ENCODE measurements at regions not wholly inside any gene's neighbourhood (a gene's known extent, or its start where the extent isn't known, plus 50 kb on each side); places are given as distances from the start of the nearest gene placed in this dataset.

DNA sequence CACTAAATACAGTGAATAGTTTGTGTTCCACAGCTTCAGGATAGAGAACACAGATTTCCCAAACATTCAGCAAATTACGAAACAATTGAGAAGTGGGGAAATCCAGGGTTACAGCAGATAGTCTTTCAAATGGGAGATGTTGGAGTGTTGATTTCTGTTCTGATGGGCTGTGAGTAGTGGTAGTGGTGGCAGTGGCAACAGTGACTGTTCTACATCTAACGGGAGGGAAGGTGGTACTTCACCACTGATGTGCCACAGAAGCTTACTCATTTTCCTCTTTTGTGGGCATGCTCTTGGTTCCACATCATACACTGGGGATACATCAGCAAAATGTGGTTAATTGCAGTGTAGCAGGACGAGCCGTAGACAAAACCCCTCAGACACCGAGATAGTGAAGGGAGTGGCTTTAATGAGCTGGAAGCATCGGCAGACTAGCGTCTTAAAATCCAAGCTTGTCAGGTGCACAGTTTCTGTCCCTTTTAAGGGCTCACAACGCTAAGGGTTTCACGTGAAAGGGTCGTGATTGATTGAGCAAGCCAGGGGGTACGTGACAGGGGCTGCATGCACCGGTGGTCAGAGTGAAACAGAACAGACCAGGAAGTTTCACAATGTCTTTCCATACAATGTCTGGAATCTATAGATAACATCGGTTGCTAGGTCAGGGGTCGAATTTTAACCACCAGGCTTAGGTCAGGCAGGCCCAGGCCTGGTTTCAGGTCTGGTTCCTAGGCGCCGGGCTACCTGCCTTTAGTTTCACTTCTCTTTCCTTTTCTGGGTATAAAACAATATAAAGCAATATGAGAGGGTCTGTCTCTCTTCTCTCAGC, 330.6 kb upstream of the FBXO33 start:
- Mint-ChIP-seq H3K27ac (no peak overlapping the region), H3K36me3 (ENCODE audit: low read depth) (peaks cover 9% of the 10 kb centered on the region), H3K9me3 (peaks cover 27% of the 10 kb centered on the region), H3K27me3 (ENCODE audit: insufficient read depth) (peaks cover 24% of the 10 kb centered on the region), H3K4me3 (no peak overlapping the region), H3K4me1 (peaks cover 14% of the 10 kb centered on the region)
- WGBS, 2 experiments (ENCODE audit: insufficient coverage in 1 of 2, insufficient read length in 1 of 2): 89 to 92% methylated on average over 12 to 16 of the region's 16 CpGs
- H3K4me1 ChIP-seq (ENCODE audit: control insufficient read depth, insufficient read depth, low read length): no peaks in the 10 kb centered on the region
- no peak overlapping the region for H3K27ac ChIP-seq (ENCODE audit: low read depth, low read length)
- no peak for TF ChIP-seq CTCF (conservative IDR thresholded peaks at IDR 0.05)
- H3K36me3 ChIP-seq (ENCODE audit: control insufficient read depth, insufficient read depth, low read length): no peaks in the 10 kb centered on the region
- peaks cover 16% of the 10 kb centered on the region for H3K9me3 ChIP-seq (ENCODE audit: control insufficient read depth, low read length)
- H3K9ac ChIP-seq (ENCODE audit: extremely low read depth, low read length, poor library complexity, severe bottlenecking): no peak overlapping the region
- DNase-seq: no peak
- no peak overlapping the region for H3K4me3 ChIP-seq (ENCODE audit: low read length)
- peaks cover 15% of the 10 kb centered on the region for H3K27me3 ChIP-seq (ENCODE audit: control insufficient read depth, insufficient read depth, low read length, poor library complexity, severe bottlenecking)

- no peaks in the 10 kb centered on the region for H3K4me1 ChIP-seq (ENCODE audit: control insufficient read depth, insufficient read depth, low read length)
- H3K27me3 ChIP-seq (ENCODE audit: control insufficient read depth, insufficient read depth, low read length, poor library complexity, severe bottlenecking): no peaks in the 10 kb centered on the region
- Mint-ChIP-seq H3K27me3 (ENCODE audit: insufficient read depth) (no peaks in the 10 kb centered on the region), H3K4me1 (peaks cover 10% of the 10 kb centered on the region), H3K36me3 (ENCODE audit: low read depth) (no peaks in the 10 kb centered on the region), H3K9me3 (peaks cover under 1% of the 10 kb centered on the region), H3K4me3 (no peak overlapping the region), H3K27ac (no peak overlapping the region)
- no peaks in the 10 kb centered on the region for H3K36me3 ChIP-seq (ENCODE audit: control insufficient read depth, insufficient read depth, low read length)
- H3K27ac ChIP-seq (ENCODE audit: low read depth, low read length): no peak overlapping the region
- DNase-seq: no peak
- no peak overlapping the region for H3K9ac ChIP-seq (ENCODE audit: extremely low read depth, low read length, poor library complexity, severe bottlenecking)
- H3K4me3 ChIP-seq (ENCODE audit: low read length): no peak overlapping the region
- TF ChIP-seq CTCF (conservative IDR thresholded peaks at IDR 0.05): no peak
- no peaks in the 10 kb centered on the region for H3K9me3 ChIP-seq (ENCODE audit: control insufficient read depth, low read length)
Measured at GRCh38 chr14:39755269-39755878, 323.1 kb upstream of the FBXO33 start.

- Mint-ChIP-seq H3K4me3 (no peak overlapping the region), H3K27me3 (ENCODE audit: insufficient read depth) (no peaks in the 10 kb centered on the region), H3K27ac (no peak overlapping the region), H3K4me1 (no peaks in the 10 kb centered on the region), H3K36me3 (ENCODE audit: low read depth) (no peaks in the 10 kb centered on the region), H3K9me3 (no peaks in the 10 kb centered on the region)
- no peak overlapping the region for H3K27ac ChIP-seq (ENCODE audit: low read depth, low read length)
- no peaks in the 10 kb centered on the region for H3K36me3 ChIP-seq (ENCODE audit: control insufficient read depth, insufficient read depth, low read length)
- DNase-seq: no peak
- H3K4me1 ChIP-seq (ENCODE audit: control insufficient read depth, insufficient read depth, low read length): no peaks in the 10 kb centered on the region
- no peak overlapping the region for H3K9ac ChIP-seq (ENCODE audit: extremely low read depth, low read length, poor library complexity, severe bottlenecking)
- no peak for TF ChIP-seq CTCF (conservative IDR thresholded peaks at IDR 0.05)
- H3K9me3 ChIP-seq (ENCODE audit: control insufficient read depth, low read length): no peaks in the 10 kb centered on the region
- no peaks in the 10 kb centered on the region for H3K27me3 ChIP-seq (ENCODE audit: control insufficient read depth, insufficient read depth, low read length, poor library complexity, severe bottlenecking)
- no peak overlapping the region for H3K4me3 ChIP-seq (ENCODE audit: low read length)
Measured at GRCh38 chr14:39740454-39740853, 308.2 kb upstream of the FBXO33 start.
